Stomach (tissue), 4 donors: ENCODE measurements at regions not wholly inside any gene's neighbourhood (a gene's known extent, or its start where the extent isn't known, plus 50 kb on each side); places are given as distances from the start of the nearest gene placed in this dataset.

Experiments
- POLR2A ChIP-seq, 4 donors: fragments of 450-650 bp; IDR thresholded peaks; one replicate each; pipeline ENCODE4 v1.6.1; 2016; ENCODE audit warnings: antibody characterized with exemption in 4 of 4, control low read depth in 2 of 4, mild to moderate bottlenecking in 1 of 4, moderate library complexity in 1 of 4
- POLR2AphosphoS5 ChIP-seq, 3 donors: sonication (generic); formaldehyde crosslinking; IDR thresholded peaks; one replicate each; pipeline ENCODE4 v1.6.1; 2016; ENCODE audit warnings: antibody characterized with exemption in 3 of 3
- TF ChIP-seq, protein P1 (sequence below), 7 experiments: fragments of 450-650 bp in 4 of 7; fragments of 200-600 bp in 3 of 7; sonication (generic) in 3 of 7; IDR thresholded peaks; one replicate each; pipeline ENCODE4 v1.5.1; 2016 to 2019; ENCODE audit warnings: antibody characterized with exemption in 7 of 7, control low read depth in 2 of 7, mild to moderate bottlenecking in 1 of 7

- TF ChIP-seq, protein P1, sequence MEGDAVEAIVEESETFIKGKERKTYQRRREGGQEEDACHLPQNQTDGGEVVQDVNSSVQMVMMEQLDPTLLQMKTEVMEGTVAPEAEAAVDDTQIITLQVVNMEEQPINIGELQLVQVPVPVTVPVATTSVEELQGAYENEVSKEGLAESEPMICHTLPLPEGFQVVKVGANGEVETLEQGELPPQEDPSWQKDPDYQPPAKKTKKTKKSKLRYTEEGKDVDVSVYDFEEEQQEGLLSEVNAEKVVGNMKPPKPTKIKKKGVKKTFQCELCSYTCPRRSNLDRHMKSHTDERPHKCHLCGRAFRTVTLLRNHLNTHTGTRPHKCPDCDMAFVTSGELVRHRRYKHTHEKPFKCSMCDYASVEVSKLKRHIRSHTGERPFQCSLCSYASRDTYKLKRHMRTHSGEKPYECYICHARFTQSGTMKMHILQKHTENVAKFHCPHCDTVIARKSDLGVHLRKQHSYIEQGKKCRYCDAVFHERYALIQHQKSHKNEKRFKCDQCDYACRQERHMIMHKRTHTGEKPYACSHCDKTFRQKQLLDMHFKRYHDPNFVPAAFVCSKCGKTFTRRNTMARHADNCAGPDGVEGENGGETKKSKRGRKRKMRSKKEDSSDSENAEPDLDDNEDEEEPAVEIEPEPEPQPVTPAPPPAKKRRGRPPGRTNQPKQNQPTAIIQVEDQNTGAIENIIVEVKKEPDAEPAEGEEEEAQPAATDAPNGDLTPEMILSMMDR (IDR thresholded peaks at IDR 0.05), result no peak
- TF ChIP-seq POLR2A (IDR thresholded peaks at IDR 0.05) (no peak), POLR2AphosphoS5 (IDR thresholded peaks at IDR 0.05) (no peak)
Measured at GRCh38 chr20:59451066-59451630, 150.7 kb downstream of the EDN3 start.
